ENCODE measurements at regions not wholly inside any gene's neighbourhood (a gene's known extent, or its start where the extent isn't known, plus 50 kb on each side); places are given as distances from the start of the nearest gene placed in this dataset.
A peak's percentile ranks its signal among the peaks of the same experiment; 100 is the strongest.

GRCh38 chr4:23976423-23976822, 86.6 kb upstream of the PPARGC1A start:
- no peak overlapping the region for H3K9ac ChIP-seq (ENCODE audit: insufficient read depth, low read length, poor library complexity, severe bottlenecking)
- H3K9me3 ChIP-seq (replicated peaks in 1 of 2; ENCODE audit: control insufficient read depth in 1 of 2, insufficient read depth in 1 of 2, low read length in 2 of 2): no peaks in the 10 kb centered on the region
- H3K9me3 Mint-ChIP-seq: peaks cover 0 to 4% (median 0%) of the 10 kb centered on the region in 7 donors
- intact Hi-C loops (cut with micrococcal nuclease): no loop called here
- H3K4me2 ChIP-seq (replicated peaks; ENCODE audit: extremely low read depth, low read length, poor library complexity, severe bottlenecking): no peak overlapping the region
- H3K27ac Mint-ChIP-seq: peak overlapping the region in 1 of 7 donors; percentile 54
- no peaks in the 10 kb centered on the region for H3K79me2 ChIP-seq (ENCODE audit: insufficient read depth, low read length)
- TF ChIP-seq, protein P1, sequence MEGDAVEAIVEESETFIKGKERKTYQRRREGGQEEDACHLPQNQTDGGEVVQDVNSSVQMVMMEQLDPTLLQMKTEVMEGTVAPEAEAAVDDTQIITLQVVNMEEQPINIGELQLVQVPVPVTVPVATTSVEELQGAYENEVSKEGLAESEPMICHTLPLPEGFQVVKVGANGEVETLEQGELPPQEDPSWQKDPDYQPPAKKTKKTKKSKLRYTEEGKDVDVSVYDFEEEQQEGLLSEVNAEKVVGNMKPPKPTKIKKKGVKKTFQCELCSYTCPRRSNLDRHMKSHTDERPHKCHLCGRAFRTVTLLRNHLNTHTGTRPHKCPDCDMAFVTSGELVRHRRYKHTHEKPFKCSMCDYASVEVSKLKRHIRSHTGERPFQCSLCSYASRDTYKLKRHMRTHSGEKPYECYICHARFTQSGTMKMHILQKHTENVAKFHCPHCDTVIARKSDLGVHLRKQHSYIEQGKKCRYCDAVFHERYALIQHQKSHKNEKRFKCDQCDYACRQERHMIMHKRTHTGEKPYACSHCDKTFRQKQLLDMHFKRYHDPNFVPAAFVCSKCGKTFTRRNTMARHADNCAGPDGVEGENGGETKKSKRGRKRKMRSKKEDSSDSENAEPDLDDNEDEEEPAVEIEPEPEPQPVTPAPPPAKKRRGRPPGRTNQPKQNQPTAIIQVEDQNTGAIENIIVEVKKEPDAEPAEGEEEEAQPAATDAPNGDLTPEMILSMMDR (IDR thresholded peaks at IDR 0.05): no peak
- no peak for DNase-seq
- H3K27ac ChIP-seq (ENCODE audit: low read depth in 1 of 2, low read length in 2 of 2): no peak overlapping the region
- H3K36me3 Mint-ChIP-seq: no peaks in the 10 kb centered on the region
- H3K4me1 ChIP-seq (ENCODE audit: control insufficient read depth in 1 of 2, insufficient read depth in 2 of 2, low read length in 2 of 2): no peaks in the 10 kb centered on the region
- H3K4me3 Mint-ChIP-seq: no peak overlapping the region
- H2AFZ ChIP-seq (ENCODE audit: insufficient read depth, low read depth, low read length, poor library complexity, severe bottlenecking): no peak overlapping the region
- whole genome bisulfite sequencing (ENCODE audit: insufficient coverage): 86% methylated on average over 1 of the region's 2 CpGs
- H3K27me3 ChIP-seq (ENCODE audit: control insufficient read depth in 2 of 2, insufficient read depth in 2 of 2, low read length in 2 of 2): no peaks in the 10 kb centered on the region
- no peak overlapping the region for H3K4me3 ChIP-seq (replicated peaks in 1 of 3; ENCODE audit: low read depth in 2 of 3, low read length in 3 of 3)
- no peaks in the 10 kb centered on the region for H3K36me3 ChIP-seq (replicated peaks in 1 of 2; ENCODE audit: control insufficient read depth in 1 of 2, insufficient read depth in 2 of 2, low read length in 2 of 2)
- H4K20me1 ChIP-seq (ENCODE audit: insufficient read depth, low read length): no peaks in the 10 kb centered on the region
- peaks cover 1 to 3% (median 1%) of the 10 kb centered on the region in 3 donors for H3K27me3 Mint-ChIP-seq (ENCODE audit: low read depth in 3 of 3)
- H3K4me1 Mint-ChIP-seq: no peaks in the 10 kb centered on the region

DNA sequence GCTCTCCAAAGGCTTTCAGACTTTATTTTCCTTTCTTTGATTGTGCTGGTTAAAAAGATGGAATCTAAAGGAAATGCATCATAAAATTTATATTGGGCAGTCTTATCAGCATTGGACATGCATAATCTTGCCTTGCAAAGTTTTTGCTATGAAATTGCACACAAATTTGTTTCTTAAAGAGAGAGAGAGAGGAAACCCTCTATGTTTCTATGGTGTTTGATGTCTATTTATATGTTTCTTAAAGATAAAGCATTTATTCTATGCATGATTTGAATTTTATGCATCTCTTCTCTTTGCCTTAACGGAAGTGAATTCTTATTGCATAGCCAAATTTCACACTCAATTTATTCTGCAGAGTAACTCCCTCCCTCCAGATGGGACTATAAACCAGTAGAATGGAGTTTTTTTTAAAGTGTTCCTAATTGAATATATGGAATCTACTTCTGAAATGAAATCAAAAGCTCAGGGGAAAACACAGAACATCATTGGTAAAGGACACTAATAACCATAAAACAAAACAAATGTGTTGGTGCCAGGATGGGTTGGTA, 83.5 kb upstream of the PPARGC1A start:
- H3K9me3 Mint-ChIP-seq: peaks cover 0 to 2% (median 0%) of the 10 kb centered on the region in 7 donors
- no peak for DNase-seq
- Histone ChIP-seq H3K4me3 (replicated peaks in 1 of 3; ENCODE audit: low read depth in 2 of 3, low read length in 3 of 3) (no peak overlapping the region), H3K9ac (ENCODE audit: insufficient read depth, low read length, poor library complexity, severe bottlenecking) (no peak overlapping the region), H3K79me2 (ENCODE audit: insufficient read depth, low read length) (no peaks in the 10 kb centered on the region), H3K4me2 (replicated peaks; ENCODE audit: extremely low read depth, low read length, poor library complexity, severe bottlenecking) (no peak overlapping the region), H2AFZ (ENCODE audit: insufficient read depth, low read depth, low read length, poor library complexity, severe bottlenecking) (no peak overlapping the region), H3K36me3 (replicated peaks in 1 of 2; ENCODE audit: control insufficient read depth in 1 of 2, insufficient read depth in 2 of 2, low read length in 2 of 2) (no peaks in the 10 kb centered on the region), H3K27me3 (ENCODE audit: control insufficient read depth in 2 of 2, insufficient read depth in 2 of 2, low read length in 2 of 2) (peaks cover 0 to 2% of the 10 kb centered on the region in 2 donors), H3K9me3 (replicated peaks in 1 of 2; ENCODE audit: control insufficient read depth in 1 of 2, insufficient read depth in 1 of 2, low read length in 2 of 2) (no peaks in the 10 kb centered on the region), H3K4me1 (ENCODE audit: control insufficient read depth in 1 of 2, insufficient read depth in 2 of 2, low read length in 2 of 2) (no peaks in the 10 kb centered on the region), H3K27ac (ENCODE audit: low read depth in 1 of 2, low read length in 2 of 2) (no peak overlapping the region), H4K20me1 (ENCODE audit: insufficient read depth, low read length) (no peaks in the 10 kb centered on the region)
- WGBS (ENCODE audit: insufficient coverage): no CpG with 5 or more reads among the region's 1 CpG
- H3K27ac Mint-ChIP-seq: no peak overlapping the region
- H3K4me1 Mint-ChIP-seq: no peaks in the 10 kb centered on the region
- H3K36me3 Mint-ChIP-seq: no peaks in the 10 kb centered on the region
- TF ChIP-seq, protein P1 (IDR thresholded peaks at IDR 0.05): no peak
- H3K4me3 Mint-ChIP-seq: no peak overlapping the region
- H3K27me3 Mint-ChIP-seq (ENCODE audit: low read depth in 3 of 3): peaks cover 0 to 3% (median 0%) of the 10 kb centered on the region in 3 donors
- intact Hi-C loops (cut with micrococcal nuclease): no loop called here

All from CD14-positive monocyte (primary cell).